ENCODE measurements at regions not wholly inside any gene's neighbourhood (a gene's known extent, or its start where the extent isn't known, plus 50 kb on each side); places are given as distances from the start of the nearest gene placed in this dataset.

DNA sequence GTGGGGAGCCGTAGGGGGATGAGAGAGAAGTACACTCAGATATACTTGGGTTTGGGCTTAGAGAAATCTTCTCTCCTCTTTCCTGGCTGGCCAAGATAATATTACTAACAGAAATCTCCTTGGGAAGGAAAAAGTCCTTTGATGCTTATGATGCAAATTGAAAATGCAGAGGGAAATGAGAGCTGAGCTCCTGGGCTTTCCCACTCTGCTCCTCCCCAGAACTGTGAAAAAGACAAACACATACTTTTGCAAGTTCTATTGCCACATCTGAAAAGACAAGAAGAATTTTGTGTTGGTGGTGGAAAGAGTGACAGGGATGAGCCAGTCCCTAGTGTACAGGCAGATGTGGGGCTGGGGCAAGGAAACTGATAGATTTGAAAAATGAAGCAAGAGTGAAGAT is 185.9 kb downstream of the ANKRD60 start:
- TF ChIP-seq, protein P1, sequence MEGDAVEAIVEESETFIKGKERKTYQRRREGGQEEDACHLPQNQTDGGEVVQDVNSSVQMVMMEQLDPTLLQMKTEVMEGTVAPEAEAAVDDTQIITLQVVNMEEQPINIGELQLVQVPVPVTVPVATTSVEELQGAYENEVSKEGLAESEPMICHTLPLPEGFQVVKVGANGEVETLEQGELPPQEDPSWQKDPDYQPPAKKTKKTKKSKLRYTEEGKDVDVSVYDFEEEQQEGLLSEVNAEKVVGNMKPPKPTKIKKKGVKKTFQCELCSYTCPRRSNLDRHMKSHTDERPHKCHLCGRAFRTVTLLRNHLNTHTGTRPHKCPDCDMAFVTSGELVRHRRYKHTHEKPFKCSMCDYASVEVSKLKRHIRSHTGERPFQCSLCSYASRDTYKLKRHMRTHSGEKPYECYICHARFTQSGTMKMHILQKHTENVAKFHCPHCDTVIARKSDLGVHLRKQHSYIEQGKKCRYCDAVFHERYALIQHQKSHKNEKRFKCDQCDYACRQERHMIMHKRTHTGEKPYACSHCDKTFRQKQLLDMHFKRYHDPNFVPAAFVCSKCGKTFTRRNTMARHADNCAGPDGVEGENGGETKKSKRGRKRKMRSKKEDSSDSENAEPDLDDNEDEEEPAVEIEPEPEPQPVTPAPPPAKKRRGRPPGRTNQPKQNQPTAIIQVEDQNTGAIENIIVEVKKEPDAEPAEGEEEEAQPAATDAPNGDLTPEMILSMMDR (IDR thresholded peaks at IDR 0.05; ENCODE audit: extremely low read depth in 1 of 2, insufficient read depth in 1 of 2, low read depth in 1 of 2, low read length in 2 of 2), result no peak
- TF ChIP-seq, protein P2, sequence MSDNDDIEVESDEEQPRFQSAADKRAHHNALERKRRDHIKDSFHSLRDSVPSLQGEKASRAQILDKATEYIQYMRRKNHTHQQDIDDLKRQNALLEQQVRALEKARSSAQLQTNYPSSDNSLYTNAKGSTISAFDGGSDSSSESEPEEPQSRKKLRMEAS (IDR thresholded peaks at IDR 0.05; ENCODE audit: insufficient read depth, insufficient read length), result no peak
- no peak for TF ChIP-seq POLR2AphosphoS5 (IDR thresholded peaks at IDR 0.05; ENCODE audit: insufficient read depth, low read depth, low read length)
- TF ChIP-seq POLR2A (IDR thresholded peaks at IDR 0.05; ENCODE audit: low read depth, low read length), result no peak
- TF ChIP-seq JUN (IDR thresholded peaks at IDR 0.05; ENCODE audit: borderline replicate concordance, insufficient read depth, insufficient read length, low read depth), result no peak
- TF ChIP-seq FOS (IDR thresholded peaks at IDR 0.05; ENCODE audit: borderline replicate concordance, insufficient read depth, low read length), result no peak
- TF ChIP-seq EZH2 (IDR thresholded peaks at IDR 0.05; ENCODE audit: borderline replicate concordance, low read depth, low read length, severe bottlenecking), result no peak
